GM21515 (cell line): ENCODE measurements at regions not wholly inside any gene's neighbourhood (a gene's known extent, or its start where the extent isn't known, plus 50 kb on each side); places are given as distances from the start of the nearest gene placed in this dataset.

Experiments
- ATAC-seq: cut with Tn5 transposase; IDR thresholded peaks from one replicate; pipeline ENCODE4 v1.9.1; 2021; ENCODE audit not compliant: unreplicated experiment

- ATAC-seq = peak; percentile 95
Measured at GRCh38 chr4:181323061-181323460, 920.1 kb upstream of the TENM3 start.

GRCh38 chr4:181330654-181331201, 912.5 kb upstream of the TENM3 start:
- ATAC-seq = no peak

GRCh38 chr4:181331214-181331613, 912.0 kb upstream of the TENM3 start:
- no peak for ATAC-seq

GRCh38 chr4:181345931-181346330, 897.3 kb upstream of the TENM3 start:
- ATAC-seq = no peak

GRCh38 chr4:181350615-181351415, 892.4 kb upstream of the TENM3 start:
- no peak for ATAC-seq

GRCh38 chr4:181364504-181364903, 878.7 kb upstream of the TENM3 start:
- ATAC-seq = no peak

GRCh38 chr4:181365671-181366070, 877.5 kb upstream of the TENM3 start:
- ATAC-seq = no peak

- no peak for ATAC-seq
Measured at GRCh38 chr4:181372014-181372413, 871.2 kb upstream of the TENM3 start.

- ATAC-seq = no peak
Measured at GRCh38 chr4:181376058-181376457, 867.1 kb upstream of the TENM3 start.

GRCh38 chr4:181388061-181388460, 855.1 kb upstream of the TENM3 start:
- no peak for ATAC-seq

GRCh38 chr4:181416966-181417365, 826.2 kb upstream of the TENM3 start:
- no peak for ATAC-seq

GRCh38 chr4:181418496-181418895, 824.7 kb upstream of the TENM3 start:
- no peak for ATAC-seq

GRCh38 chr4:181420950-181421349, 822.3 kb upstream of the TENM3 start:
- no peak for ATAC-seq

- no peak for ATAC-seq
Measured at GRCh38 chr4:181424362-181425016, 818.7 kb upstream of the TENM3 start.

GRCh38 chr4:181427076-181427475, 816.1 kb upstream of the TENM3 start:
- ATAC-seq = no peak

- ATAC-seq = no peak
Measured at GRCh38 chr4:181431006-181431405, 812.2 kb upstream of the TENM3 start.

- no peak for ATAC-seq
Measured at GRCh38 chr4:181431661-181432060, 811.5 kb upstream of the TENM3 start.

- ATAC-seq = no peak
Measured at GRCh38 chr4:181432335-181432734, 810.9 kb upstream of the TENM3 start.

GRCh38 chr4:181437895-181438294, 805.3 kb upstream of the TENM3 start:
- no peak for ATAC-seq

GRCh38 chr4:181438641-181439040, 804.6 kb upstream of the TENM3 start:
- ATAC-seq = no peak

GRCh38 chr4:181443021-181443420, 800.2 kb upstream of the TENM3 start:
- ATAC-seq = no peak

- no peak for ATAC-seq
Measured at GRCh38 chr4:181465826-181466225, 777.4 kb upstream of the TENM3 start.
